ENCODE measurements at regions not wholly inside any gene's neighbourhood (a gene's known extent, or its start where the extent isn't known, plus 50 kb on each side); places are given as distances from the start of the nearest gene placed in this dataset.
"Not testable (repeated sequence)": the region's sequence is repeated elsewhere in the genome, so short reads cannot be mapped to it uniquely, and the experiment has no call there.

GRCh38 chr5:91963166-91963565 lies 580.0 kb upstream of the ARRDC3 start:
- DNase-seq (ENCODE audit: low read depth): no peak

DNA sequence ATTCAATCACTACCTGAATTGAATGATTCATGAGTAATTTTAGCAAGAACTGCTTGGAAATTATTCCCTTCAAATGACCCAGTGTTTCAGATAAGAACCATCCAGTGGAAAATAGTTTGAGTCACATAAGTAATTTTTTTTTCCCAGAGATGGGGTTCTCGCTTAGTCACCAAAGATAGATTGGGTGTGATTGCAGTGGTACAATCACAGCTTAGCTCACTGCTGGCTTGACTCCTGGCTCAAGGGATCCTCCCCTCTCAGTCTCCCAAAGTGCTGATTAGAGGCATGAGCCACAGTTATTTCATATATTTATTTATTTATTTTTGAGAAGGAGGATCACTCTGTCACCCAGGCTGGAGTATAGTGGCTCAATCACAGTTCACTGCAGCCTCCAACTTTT lies 574.5 kb upstream of the ARRDC3 start:
- peak; percentile 55 for DNase-seq (ENCODE audit: low read depth)

DNA sequence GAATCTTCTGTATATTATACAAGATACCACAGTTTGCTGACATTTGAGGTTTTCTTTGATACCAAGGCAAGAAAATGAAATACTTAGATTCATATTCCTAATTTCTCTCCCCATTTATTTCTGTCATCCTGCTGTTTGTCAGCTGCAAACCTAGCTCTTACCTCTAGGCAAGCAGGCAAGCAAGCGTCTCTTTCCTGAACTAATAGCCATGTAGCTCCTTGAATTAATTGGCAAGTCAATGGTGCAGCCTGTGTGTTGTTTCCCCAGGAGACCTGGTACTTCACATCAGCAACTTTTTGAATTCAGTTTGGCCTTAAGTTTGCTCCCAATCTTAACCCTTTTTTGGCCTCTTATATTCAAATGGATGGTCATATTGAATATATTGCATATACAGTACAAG lies 573.6 kb upstream of the ARRDC3 start:
- DNase-seq (ENCODE audit: low read depth): no peak

- DNase-seq (ENCODE audit: low read depth): no peak
Observed at GRCh38 chr5:91955610-91956009, 572.5 kb upstream of the ARRDC3 start.

DNA sequence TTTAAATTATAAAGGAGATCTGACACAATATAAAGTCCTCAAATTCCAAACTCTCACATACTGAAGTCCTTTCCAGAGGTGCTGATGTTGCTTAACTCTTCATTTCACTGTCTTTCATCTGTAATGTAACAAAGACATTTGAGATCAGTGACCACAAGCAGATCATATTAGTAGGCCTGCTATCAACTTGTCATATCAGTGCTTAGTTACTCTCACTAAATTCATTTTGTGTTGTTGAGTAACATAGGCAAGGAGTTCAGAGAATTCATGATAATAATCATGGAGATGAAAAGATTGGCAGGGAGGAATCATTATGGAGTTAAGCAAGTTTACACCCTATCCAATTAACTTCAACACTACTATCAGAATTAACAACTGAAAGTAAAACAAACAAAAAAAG lies 571.0 kb upstream of the ARRDC3 start:
- no peak for DNase-seq (ENCODE audit: low read depth)

DNA sequence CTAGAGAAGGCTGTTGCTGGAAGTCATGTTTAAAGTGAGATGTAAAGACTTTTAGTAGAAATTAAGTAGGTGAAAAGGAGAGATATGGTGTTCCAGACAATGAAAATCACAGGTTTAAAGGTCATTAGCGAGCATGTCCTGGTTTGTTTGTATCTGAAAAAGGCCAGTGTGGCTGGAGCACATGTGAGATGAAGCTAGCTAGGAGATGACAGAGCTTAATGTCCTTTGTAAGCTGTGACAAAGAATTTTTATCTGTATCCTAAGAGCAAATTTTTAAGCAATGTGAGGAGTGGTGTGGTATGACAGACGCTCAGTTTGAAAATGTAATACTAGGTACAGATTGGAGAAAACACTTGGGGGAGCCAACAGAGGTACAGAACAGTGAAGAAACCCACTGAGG lies 567.2 kb upstream of the ARRDC3 start:
- no peak for DNase-seq (ENCODE audit: low read depth)

DNA sequence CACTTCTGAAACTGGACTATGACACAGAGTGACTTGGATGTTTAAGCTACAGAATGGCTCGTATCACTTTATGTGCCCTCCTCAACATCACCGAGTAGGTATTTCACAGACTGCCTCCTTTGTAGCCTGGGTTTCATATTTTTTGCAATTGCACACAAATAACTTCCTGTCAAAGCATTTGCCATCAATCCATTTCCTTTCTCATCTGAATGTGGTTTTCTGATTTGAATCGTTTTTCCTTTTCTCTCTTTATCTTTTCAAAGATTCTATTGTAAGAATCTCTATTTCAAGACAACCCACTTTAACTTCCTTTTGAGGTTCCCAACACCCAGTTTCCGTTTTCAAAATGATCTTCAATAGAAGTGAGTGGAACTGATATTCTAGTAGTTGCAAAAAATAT lies 563.8 kb upstream of the ARRDC3 start:
- DNase-seq (ENCODE audit: low read depth): no peak

DNA sequence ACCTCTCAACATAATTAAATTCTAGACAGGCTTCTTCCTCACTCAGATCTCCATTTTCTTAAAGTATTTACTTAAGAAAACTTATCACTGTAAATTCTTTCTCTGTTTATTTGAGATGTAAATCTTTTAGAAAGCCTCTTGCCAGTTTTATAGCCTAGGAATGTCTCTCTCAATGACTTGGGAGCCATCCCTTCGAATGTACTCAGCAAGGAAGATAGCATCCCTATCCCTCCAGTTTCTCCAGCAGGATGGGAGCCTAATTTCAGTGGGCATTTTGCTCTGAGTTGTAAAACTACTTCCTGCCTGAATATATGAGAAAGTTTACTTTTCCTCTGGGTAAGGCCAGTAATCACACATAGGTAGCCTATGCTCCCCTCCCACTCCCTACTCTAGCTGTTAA lies 558.5 kb upstream of the ARRDC3 start:
- DNase-seq (ENCODE audit: low read depth): no peak

DNA sequence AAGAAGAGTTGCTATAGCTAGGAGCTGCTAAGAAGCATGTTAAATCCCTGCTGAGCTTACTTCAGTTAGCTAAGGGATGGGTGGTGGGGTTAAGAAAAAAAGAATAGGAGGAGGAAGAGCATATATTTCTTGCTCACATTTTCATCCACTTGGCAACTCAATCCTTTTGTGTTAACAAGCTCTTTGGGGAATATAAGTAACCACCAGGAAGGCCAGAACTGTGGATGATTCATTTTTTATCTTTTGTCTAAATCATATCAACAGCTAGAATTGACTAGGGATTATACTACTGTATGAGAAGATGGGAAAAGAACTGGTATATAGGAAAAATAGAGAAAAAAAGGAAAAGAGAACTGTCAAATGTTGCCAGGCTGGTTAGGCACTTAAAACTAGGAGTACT lies 555.3 kb upstream of the ARRDC3 start:
- no peak for DNase-seq (ENCODE audit: low read depth)

GRCh38 chr5:91937121-91937520 lies 554.0 kb upstream of the ARRDC3 start:
- DNase-seq (ENCODE audit: low read depth): no peak

GRCh38 chr5:91929522-91929817 lies 546.4 kb upstream of the ARRDC3 start:
- no peak for DNase-seq (ENCODE audit: low read depth)

DNA sequence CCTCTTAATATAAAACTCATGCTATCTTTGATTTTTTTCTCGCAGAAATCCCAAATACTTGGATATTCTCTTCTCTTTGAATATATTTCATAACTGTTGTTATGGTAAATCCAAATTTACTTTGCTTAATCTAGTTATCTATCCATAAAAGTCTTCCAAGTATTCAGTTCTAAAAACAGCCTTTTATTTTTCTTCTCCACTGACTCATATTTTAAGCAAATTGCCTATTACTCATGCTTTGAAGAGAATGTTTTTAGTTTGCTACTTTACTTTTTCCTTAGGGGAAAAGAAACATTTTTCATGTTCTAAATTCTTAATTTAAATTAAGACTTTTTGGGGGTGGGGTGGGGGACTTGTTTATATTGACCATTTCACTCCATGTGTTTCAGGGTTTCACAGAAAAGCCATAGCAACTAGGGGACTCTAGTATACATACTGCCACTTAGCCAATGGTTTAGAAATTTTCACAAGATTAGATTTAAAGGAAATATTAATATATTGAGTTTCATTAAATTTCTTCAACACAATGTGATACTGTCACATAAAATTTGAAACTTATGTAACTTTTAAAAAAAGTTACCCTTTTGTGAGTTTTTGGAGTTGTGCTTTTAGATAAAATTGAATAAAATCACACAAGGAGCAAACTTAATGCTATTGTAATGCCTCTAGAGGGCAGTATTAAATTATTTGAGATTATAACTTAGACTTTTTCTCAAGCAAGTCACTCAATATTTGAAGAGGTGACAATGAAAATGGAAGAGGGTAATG lies 545.8 kb upstream of the ARRDC3 start:
- DNase-seq (ENCODE audit: low read depth): peak; percentile 38

GRCh38 chr5:91927439-91927838 lies 544.3 kb upstream of the ARRDC3 start:
- DNase-seq (ENCODE audit: low read depth): no peak

GRCh38 chr5:91925249-91925648 lies 542.1 kb upstream of the ARRDC3 start:
- DNase-seq (ENCODE audit: low read depth): no peak

- not testable (repeated sequence) for DNase-seq (ENCODE audit: low read depth)
Observed at GRCh38 chr5:91917037-91917814, 534.1 kb upstream of the ARRDC3 start.

GRCh38 chr5:91910655-91911054 lies 527.5 kb upstream of the ARRDC3 start:
- no peak for DNase-seq (ENCODE audit: low read depth)

DNA sequence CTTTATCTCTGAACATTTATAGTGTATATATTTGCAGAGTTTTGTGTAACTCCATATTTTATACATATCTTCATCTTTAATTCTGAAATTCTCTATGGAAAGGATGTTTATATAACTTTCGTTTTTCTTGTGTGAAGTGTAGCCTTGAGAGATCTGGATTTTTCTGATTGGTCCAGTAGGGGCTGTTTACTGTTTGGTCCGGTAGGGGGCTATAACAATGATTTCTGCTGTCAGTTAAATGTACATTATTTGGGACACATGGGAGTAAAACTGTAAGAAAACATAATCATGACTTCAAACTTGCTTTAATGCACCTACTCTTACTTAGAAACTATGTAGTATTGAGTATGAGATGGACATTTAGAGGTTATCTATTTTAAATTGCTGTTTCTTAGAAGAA lies 527.1 kb upstream of the ARRDC3 start:
- DNase-seq (ENCODE audit: low read depth): no peak

DNA sequence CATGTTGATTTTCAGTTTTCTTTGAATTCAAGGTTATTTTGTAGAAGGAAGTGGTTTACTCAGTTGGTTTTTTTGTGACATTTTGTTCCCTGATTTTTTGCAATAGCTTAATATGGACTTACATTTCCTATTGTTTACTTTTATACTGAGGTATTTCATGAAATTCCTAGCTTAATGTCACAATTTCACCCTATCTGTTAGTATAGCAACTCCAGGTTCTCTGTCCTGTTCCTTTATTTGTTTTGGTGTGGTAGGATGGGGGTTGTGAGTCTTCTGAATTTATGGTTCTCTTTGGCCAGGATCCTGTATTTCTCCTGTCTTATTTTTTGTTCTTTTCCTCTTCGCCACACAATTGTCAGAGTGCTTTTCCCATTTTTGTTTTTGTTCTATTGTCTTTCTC lies 523.4 kb upstream of the ARRDC3 start:
- no peak for DNase-seq (ENCODE audit: low read depth)

DNA sequence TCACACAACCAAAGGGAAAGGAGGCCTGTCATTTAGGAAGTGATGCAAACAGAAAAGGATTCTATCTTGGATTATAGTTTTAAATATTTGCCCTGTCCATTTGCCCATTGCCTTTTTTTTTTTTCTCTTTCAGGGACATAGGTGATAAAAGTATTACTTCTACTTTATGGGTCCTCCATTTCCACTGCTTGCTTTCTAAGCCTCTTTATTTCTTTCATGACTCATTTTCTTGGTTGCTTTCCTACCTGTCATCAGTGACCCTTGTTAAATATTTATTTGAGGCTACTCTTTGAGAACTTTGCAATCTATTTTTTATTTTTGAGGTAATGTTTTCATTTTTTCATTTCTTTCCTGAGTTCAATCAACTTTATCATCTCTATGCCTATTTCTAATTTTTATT lies 522.9 kb upstream of the ARRDC3 start:
- DNase-seq (ENCODE audit: low read depth): no peak

GRCh38 chr5:91898898-91899297 lies 515.8 kb upstream of the ARRDC3 start:
- no peak for DNase-seq (ENCODE audit: low read depth)

- no peak for DNase-seq (ENCODE audit: low read depth)
Observed at GRCh38 chr5:91898019-91898418, 514.9 kb upstream of the ARRDC3 start.

DNA sequence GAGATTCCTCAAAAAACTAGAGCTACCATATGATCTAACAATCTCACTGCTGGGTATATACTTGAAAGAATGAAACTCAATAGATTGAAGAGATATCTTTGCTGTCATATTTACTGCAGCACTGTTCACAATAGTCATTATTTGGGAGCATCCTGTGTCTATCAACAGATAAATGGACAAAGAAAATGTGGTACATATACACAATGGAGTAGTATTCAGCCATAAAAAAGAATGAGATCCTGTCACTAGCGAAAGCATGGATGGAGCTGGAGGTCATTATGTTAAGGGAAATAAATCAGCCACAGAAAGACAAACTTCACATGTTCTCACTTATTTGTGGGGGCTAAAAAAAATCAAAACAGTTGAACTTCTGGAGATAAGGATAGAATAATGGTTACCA lies 505.7 kb upstream of the ARRDC3 start:
- DNase-seq (ENCODE audit: low read depth): no peak

All from HT1080 (cell line).